Muscle of back (tissue), 3 donors: ENCODE measurements at regions not wholly inside any gene's neighbourhood (a gene's known extent, or its start where the extent isn't known, plus 50 kb on each side); places are given as distances from the start of the nearest gene placed in this dataset.
"Not testable (repeated sequence)": the region's sequence is repeated elsewhere in the genome, so short reads cannot be mapped to it uniquely, and the experiment has no call there.

Experiments used
- DNase-seq, 3 donors: peaks; one replicate each; pipeline versions ENCODE4 v3.0.0 to v3.0.0-alpha.2; 2013

- no peak for DNase-seq
These were observed 390.8 kb downstream of the ZFHX3 start for GRCh38 chr16:72657164-72657563.

DNA sequence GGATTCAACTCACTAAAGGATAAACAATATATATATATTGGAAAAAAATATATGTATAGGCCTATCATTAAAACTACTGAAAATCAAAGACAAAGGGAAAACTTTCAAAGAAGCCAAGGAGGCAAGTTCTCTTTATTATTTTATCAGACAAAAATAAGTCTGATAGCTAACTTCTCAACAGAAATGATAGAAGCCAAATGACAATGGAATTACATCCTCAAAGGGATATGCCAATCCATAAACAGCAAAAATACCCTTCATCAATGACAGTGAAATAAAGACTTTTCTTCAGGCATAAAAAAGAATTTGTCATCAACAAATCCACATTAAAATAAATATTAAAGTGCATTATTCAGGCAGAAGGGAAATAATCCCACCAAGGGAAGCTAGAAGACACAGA, 393.4 kb downstream of the ZFHX3 start:
- DNase-seq: no peak

- DNase-seq: no peak
These were observed 398.5 kb downstream of the ZFHX3 start for GRCh38 chr16:72649254-72649944.

GRCh38 chr16:72646615-72647014, 401.3 kb downstream of the ZFHX3 start:
- DNase-seq: peak in 1 of 3 donors; percentile 16

- no peak for DNase-seq
These were observed 402.4 kb downstream of the ZFHX3 start for GRCh38 chr16:72645538-72645937.

DNA sequence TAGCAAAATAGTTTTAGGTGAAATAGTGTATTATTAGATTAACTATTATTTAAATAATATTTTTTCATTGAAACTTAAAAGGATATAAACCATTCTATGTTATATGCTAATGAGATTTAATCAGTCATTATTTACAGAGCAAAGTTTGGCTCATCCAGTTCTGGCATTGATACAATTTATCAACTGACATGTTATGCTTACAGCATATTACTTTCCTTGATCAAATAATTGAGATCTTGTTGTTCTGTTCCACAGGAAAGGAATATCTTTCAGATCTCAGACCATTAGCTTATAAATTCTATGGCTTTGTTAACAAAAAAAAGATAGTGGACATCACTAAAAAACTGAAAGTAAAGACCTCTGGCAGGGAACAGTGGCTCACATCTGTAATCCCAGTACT, 403.0 kb downstream of the ZFHX3 start:
- no peak for DNase-seq

GRCh38 chr16:72639494-72639893, 408.4 kb downstream of the ZFHX3 start:
- no peak for DNase-seq

DNA sequence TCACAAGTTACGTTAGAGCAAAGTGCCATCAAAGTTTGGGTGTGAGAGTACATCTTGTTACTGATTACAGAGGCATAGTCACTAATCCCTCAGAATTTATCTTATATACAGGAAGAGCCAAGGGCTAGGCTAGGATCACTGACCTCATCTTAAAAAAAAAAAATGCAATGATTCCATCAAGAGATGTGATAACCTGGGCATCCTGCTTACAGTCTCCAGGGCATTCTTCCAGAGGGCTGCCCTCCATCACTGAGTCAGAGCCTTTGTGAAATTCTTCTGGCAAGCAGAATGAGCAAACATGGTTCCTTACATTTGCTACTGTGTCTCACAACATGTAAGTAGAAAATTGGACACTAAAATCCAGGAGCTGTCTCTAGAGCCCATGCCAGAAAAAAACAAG, 410.6 kb downstream of the ZFHX3 start:
- no peak for DNase-seq

DNA sequence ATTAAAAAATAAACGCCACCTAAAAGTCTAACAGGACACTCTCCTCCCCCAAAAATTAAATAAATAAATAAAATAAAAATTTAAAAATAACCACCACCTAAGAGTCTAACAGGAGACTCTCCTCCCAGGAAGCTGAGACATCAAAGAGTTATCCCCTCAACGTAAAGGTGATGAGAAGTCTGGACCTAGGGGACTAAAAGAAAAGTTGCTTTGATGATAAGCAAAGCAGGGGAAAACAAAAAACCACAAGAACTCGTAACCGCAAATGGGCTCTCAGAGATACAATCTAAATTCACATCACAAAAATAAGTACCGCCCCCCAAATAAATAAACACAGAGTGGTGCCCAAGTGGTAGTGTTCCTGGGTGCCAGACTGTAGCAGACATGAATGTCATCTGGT, 412.2 kb downstream of the ZFHX3 start:
- DNase-seq: no peak

- DNase-seq: no peak
These were observed 412.8 kb downstream of the ZFHX3 start for GRCh38 chr16:72635104-72635503.

- DNase-seq: not testable (repeated sequence)
These were observed 420.6 kb downstream of the ZFHX3 start for GRCh38 chr16:72627182-72627896.

GRCh38 chr16:72626623-72627022, 421.3 kb downstream of the ZFHX3 start:
- DNase-seq: no peak

DNA sequence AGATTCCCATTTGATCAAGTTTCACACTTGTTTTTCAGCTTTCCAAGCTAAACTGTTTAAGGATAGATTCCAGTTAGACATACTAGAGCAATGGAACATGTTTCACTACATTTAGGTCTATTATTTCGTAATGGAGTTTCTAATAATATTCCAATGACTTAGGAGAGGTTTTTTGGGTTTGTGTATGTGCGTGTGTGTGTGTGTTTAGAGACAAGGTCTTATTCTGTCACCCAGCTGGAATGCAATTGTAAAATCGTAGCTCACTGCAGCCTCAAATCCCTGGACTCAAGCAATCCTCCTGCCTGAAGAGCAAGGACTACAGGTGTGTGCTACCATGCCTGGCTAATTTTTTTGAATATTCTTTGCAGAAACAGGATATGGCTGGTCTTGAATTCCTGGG, 426.3 kb downstream of the ZFHX3 start:
- no peak for DNase-seq

DNA sequence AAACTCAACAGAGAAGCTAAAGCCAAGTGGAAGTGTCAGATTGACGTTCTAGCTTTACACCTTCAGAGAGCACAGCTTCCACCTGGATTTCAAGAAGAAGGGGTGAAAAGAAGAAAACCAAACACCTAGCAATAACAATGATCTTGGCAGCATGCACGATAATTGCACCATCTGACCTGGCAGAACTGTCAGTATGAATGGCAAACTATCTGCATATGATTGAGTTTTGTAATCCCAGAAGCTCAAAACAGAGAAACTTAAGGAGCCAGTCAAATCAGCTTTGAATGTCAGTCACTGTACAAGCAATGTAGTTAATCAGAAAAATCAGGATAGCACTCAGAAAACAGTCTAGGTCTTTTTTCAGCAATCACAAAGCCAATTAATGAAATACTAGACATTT, 427.1 kb downstream of the ZFHX3 start:
- no peak for DNase-seq

- no peak for DNase-seq
These were observed 427.6 kb downstream of the ZFHX3 start for GRCh38 chr16:72620348-72620747.

DNA sequence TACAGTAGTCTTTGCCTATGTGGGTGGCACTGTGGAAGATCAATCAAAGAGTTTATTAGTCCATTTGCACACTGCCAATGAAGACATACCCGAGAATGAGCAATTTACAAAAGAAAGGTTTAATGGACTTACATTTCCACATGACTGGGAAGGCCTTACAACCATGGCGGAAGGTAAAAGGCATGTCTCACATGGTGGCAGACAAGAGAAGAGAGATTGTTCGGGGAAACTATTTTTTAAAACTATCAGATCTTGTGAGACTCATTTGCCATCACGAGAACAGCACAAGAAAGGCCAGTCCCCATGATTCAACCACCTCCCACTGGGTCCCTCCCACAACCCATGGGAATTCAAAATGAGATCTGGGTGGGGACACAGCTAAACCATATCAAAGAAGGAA, 432.1 kb downstream of the ZFHX3 start:
- no peak for DNase-seq

- peak in 1 of 3 donors; percentile 19 for DNase-seq
These were observed 435.2 kb downstream of the ZFHX3 start for GRCh38 chr16:72612718-72613117.

- peak; percentile 52 to 85 (median 59) for DNase-seq
These were observed 435.7 kb downstream of the ZFHX3 start for GRCh38 chr16:72612256-72612655.

DNA sequence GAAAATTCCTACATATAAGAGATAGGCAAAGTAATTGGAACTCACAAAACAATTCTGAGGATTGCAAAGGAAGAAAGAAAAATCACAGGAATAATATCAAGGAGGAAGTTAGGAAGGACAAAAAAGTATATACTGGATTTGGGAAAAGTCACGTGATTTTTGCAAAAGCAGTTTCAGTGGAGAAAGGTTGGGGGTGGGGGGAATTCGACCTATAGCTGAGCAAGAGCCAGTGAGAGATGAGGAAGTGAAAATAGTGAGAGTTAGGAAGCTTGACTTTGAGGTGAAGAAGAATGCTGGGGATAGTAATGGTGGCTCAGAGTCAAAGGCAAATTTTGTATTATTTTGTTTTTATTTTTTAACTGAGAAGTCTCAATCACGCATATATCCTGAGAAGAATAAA, 438.0 kb upstream of the PMFBP1 start:
- no peak for DNase-seq

DNA sequence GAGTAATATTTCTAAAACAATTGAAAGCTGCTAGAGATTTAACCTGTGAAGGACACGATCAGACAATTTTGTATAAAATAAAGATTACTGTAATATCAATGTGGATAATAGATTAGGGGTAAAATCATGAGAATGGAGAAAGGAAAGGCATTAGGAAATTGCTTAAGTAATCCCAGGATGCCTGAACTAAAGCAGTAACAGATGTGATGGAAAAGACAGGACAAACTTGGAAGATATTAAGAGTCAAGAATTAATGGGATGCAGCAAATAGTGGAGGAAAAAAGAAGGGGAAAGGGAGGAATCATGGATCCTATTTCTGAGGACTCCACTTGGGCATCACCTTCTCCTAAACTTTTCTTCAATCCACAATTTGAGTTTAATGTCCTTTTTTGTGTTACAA, 437.1 kb upstream of the PMFBP1 start:
- DNase-seq: peak in 2 of 3 donors; percentile 54 to 71

DNA sequence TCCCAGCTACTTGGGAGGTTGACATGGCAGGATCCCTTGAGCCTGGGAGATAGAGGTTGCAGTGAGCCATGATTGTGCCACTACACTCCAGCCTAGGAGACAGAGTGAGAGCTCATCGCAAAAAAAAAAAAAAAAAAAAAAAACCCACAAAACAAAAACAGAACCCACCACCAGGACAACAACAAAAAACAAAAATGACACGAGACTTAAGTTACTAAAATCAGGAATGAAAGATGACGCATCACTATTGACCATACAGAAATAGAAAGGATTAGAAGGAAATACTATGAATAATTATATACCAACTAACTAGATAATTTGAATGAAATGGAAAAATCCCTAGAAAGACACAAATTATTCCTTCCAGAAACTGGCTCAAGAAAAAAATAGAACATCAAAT, 432.4 kb upstream of the PMFBP1 start:
- no peak for DNase-seq

DNA sequence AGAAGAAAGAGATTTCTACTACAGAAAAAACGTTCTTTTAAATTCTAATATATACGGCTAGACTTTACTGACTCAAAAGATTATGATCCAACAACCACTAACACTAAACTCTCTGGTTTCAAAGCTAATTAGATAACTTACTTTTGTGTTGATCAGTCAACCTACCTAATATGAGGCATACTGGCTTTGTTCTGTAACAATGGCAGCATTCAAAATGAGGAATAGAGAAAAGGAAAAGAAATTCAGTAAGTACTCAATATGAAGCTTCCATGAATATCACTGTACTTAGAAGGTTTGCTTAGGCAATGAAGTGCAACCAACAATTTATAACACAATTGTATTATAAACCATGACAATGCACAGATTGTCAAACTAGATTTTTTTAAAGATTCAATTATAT, 430.5 kb upstream of the PMFBP1 start:
- DNase-seq: no peak

GRCh38 chr16:72598696-72599095, 426.7 kb upstream of the PMFBP1 start:
- no peak for DNase-seq

DNA sequence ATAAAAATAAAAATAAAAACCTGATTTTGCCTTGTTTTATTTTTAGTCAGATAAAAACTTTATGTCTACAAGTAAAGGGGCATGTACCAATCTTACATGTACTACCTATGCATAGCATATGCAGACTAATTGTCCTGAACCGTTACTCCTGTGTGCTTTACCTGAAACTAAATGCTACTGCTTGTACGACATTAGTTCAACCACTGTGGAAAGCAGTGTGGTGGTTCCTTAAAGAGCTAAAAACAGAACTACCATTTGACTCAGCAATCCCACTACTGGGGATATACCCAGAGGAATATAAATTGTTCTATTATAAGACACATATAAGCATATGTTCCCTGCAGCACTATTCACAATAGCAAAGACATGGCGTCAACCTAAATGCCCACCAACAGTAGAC, 426.0 kb upstream of the PMFBP1 start:
- no peak for DNase-seq
